Islet precursor cell (in vitro differentiated cells): ENCODE measurements at regions not wholly inside any gene's neighbourhood (a gene's known extent, or its start where the extent isn't known, plus 50 kb on each side); places are given as distances from the start of the nearest gene placed in this dataset.
"Not testable (repeated sequence)": the region's sequence is repeated elsewhere in the genome, so short reads cannot be mapped to it uniquely, and the experiment has no call there.

ENCODE experiments used
- DNase-seq: peaks from one replicate; pipeline ENCODE4 v3.0.0-alpha.2; 2018

DNA sequence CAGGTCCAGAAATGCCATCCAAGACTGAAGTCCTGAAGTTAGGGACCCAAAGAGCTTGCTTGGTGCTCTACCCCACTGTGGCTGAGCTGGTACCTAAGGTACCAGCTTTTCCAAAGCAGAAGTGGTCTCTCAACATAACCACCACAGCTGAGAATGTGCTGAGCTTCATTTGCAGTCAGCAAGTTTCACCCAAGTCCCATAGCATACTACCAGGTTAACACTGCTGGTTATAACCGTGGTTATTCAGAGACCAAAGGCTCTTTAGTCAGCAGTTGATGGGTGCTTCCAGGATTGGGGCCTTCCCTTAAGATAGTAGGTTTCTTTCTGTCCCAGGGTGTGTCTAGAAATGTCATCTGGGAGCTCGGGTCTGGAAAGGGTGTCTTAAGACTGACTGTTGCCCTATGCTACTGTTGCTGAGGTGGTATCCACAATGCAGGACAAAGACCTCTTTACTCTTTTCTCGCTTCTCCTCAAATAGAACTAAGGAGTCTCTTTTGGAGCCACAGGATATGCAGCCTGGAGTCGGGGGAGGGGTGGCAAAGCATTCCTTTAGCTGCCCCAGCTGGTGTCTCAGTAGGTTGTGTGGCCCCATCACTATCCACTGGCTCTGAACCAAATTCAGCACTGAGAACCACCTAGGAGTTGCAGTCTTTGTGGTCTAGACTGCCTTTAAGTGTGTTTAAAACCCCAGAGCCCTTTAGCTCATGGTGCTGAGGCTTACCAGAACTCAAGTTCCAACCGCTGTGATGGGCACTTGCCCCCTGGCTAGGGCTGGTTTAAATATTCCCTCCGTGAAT is 354.9 kb upstream of the SEMA3C start:
- no peak for DNase-seq

GRCh38 chr7:81272176-81272575 is 353.3 kb upstream of the SEMA3C start:
- DNase-seq = no peak

DNA sequence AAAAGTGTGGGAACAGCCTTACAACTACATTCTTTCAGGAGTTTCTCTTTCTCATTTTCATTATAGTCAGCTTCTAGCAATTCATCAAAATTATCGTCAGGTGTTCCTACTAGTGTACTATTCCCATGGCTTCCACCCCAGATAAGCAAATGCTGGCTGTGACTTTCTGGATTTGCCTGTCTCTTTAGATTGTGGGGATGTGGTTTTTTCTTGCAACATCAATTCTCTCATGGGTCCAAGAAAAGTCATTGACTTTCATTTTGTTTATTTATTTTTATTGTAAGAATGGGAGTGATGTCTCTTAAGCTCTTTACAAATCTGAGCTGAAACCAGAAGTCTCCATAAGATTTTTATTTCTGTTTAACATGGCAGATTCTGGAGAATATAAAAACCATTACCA is 349.7 kb upstream of the SEMA3C start:
- no peak for DNase-seq

- no peak for DNase-seq
Observed at GRCh38 chr7:81267508-81267907, 348.7 kb upstream of the SEMA3C start.

DNA sequence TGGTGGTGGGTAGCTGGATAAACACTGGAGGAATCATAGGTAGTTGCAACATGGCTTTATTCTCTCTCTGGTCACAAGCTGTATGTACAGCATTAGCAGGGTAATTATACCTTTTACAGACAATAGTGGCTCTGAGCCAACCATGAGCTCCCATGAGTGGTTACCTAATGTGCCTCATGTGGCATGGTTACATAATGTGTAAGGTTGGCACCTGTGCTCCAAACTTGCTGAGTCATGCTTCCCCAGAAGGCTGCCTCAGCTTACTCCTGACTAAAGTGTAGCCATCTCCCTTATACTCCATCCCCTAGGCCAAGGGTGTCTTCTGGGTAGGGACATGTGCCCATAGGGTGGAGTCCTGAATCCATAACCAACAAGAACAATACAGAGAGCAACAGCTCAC is 345.3 kb upstream of the SEMA3C start:
- DNase-seq = no peak

DNA sequence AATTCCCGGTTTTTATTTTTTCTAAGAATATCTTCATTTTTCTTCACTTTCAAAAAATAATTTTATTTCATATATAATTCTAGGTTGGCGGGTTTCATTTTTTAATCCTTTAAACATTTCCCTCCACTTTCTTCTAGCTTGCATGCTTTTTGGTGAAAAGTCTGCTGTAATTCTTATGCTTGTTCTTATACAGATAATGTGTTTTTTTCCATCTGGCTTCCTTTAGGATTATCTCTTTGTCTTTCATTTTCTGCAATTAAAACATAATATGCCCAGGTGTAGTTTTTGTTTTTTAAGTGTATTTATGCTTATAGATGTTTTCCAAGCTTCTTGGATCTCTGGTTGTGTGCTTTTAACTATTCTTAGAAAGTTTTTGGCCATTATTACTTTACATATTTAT is 341.3 kb upstream of the SEMA3C start:
- no peak for DNase-seq

GRCh38 chr7:81256991-81257390 is 338.1 kb upstream of the SEMA3C start:
- DNase-seq = no peak

DNA sequence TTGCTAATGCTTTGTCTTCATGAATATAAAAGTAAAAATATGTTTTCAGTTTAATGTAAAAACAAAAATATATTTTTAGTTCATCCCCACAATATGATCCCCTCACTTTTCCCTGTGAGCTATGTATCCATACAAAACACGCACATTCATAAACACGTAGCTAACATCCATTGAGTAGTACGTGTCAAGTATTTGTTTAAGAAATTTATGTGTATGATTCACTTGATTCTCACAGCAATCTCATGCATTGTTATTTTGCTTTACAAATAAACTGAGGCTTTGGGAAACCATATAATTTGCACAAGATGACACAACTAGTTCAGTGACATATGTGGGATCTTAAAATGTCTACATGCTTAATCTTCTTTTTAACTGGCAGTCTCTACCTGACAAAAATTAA is 329.6 kb upstream of the SEMA3C start:
- DNase-seq = no peak

- not testable (repeated sequence) for DNase-seq
Observed at GRCh38 chr7:81247364-81247763, 328.5 kb upstream of the SEMA3C start.

DNA sequence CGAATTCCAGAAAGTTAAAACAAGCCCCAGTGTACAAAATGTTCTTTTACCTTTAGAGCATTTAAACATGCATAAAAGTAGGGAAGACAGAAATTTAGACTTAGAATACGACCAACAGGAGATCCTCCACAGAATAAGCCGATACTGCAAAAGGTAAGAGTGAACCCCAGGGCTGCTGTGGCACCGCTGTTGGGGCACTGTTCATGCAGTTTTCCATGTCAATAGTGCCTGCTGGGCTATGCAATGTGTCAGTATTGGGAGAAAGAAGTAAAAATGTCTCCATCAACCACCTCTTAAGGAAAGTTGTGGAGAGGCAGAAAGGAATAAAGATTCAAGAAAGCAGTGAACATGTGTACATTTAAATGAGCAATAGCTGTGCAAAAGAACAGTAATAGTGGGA is 326.5 kb upstream of the SEMA3C start:
- no peak for DNase-seq

DNA sequence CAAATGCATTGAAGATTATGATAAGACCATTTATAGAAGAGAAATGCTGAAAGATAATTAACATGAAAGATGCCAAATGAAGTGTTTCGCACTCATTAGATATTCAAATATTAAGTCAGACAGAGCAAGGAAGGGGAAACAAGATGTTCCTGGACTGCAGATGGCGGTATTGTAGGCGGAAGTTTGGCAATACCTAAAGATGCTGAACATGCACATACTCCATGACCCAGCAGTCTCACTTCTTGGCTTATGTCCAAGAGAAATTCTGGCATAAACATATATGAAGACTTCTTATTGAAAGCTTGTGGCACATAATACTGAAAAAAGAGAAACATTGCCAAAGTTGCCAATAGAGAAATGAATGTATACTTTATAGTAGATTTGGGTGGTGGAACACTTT is 325.4 kb upstream of the SEMA3C start:
- no peak for DNase-seq

GRCh38 chr7:81236560-81236959 is 317.7 kb upstream of the SEMA3C start:
- DNase-seq = no peak

- no peak for DNase-seq
Observed at GRCh38 chr7:81235997-81236396, 317.1 kb upstream of the SEMA3C start.

DNA sequence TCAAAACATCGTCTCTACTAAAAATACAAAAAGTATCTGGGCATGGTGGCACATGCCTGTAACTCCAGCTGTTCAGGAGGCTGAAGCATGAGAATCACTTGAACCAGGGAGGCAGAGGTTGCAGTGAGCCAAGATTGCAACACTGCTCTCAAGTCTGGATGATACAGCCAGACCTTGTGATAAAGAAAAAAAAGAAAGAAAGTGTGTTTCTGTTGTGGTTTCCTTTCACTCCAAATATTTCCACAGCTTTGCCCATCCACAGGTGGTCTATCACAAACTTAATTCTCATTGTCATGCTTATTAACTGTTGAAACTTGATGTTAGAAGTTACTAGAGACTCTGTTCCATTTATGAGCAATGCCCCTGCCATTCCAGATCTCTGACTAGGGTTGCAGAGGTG is 316.0 kb upstream of the SEMA3C start:
- DNase-seq = no peak

DNA sequence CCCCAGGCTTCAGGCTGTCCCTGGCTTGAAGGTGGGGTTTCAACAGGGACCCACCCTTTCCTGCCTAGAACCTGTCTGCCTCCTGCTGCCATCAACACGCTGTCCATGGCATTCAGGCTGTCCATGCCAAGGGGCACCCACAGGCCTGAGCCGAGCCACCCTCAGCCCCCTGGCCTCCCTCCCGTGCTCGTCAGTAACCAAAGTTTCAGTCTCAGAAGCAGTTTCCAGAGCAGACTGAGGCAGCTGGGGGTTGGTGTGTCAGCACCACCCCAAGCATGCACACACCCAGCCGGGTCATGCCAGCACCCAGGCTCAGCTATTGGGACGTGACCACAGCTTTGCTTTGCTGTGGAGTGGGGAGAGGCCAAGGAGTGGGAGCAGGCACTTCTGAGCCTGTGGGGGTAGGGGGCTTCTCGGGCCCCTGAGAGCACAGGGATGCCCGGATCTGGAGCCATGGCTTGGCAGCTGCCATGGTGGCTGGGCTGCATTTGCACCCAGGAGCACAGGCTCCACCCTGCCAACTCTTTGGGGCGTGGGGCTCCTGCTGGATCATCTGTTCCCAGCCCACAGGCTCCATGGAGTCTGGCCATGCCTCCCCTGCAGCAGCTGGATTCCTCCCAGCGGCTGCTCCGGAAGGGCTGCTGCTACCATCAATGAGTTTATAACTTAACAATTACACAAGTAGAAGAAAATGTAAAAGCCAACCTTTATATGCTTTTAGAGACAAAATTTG is 314.5 kb upstream of the SEMA3C start:
- DNase-seq = no peak

- DNase-seq = no peak
Observed at GRCh38 chr7:81232084-81232799, 313.4 kb upstream of the SEMA3C start.

- DNase-seq = no peak
Observed at GRCh38 chr7:81231301-81231838, 312.5 kb upstream of the SEMA3C start.

DNA sequence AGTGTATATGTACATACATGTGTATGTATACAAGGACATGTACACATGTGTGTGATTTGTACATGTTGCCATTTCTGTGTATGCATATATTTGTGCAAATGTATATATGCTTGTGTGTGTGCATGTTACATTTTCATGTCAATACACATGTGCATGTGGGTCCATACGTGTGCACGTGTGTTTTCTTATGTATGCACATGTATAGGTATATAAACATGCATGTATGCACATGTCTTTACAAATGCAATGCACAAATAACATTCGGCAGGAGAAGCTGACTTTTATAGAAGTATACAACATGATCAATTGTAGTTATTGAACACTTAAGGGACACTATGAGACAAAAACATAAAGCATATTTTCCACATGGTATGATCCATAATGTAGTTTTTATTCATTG is 307.4 kb upstream of the SEMA3C start:
- DNase-seq = no peak

DNA sequence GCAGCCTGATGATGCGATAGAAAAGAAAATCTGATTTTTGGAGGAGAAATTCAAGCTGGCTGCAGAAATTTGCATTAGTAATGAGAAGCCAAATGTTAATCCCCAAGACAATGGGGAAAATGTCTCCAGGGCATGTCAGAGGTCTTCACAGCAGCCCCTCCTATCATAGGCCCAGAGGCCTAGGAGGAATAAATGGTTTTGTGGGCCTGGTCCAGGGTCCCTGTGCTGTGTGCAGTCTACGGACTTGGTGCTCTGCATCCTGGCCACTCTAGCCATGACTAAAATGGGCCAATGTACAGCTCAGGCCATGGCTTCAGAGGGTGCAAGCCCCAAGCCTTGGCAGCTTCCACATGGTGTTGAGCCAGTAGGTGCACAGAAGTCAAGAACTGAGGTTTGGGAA is 303.8 kb upstream of the SEMA3C start:
- DNase-seq = not testable (repeated sequence)

- no peak for DNase-seq
Observed at GRCh38 chr7:81221527-81222217, 302.8 kb upstream of the SEMA3C start.

DNA sequence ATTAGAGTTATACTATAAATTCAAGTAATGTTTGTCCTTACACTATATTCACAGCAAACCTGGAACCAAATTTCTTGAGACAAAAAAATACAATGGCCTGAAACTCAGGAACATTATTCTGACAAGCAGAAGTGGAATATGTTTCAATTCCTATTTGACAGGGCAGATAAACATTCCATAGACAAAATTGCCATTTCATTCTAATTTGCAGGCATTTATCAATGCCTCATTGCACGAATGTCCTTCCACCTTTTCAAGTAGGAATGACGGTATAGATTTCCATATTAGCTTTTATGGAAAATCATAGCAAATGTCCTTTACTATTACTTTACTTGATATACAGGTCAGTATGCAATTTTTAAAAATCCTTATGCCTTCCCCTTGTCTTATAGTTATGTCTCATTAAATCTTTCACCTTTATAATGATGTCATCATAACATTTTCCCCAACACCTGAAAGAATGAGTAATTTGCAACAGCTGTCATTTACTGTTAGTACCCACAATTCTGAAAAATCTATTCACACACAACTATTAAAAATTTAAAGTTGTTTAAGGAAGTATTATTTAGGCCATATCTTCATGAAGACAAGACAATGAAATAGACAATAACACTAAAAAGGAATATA is 299.7 kb upstream of the SEMA3C start:
- no peak for DNase-seq

- no peak for DNase-seq
Observed at GRCh38 chr7:81213394-81213793, 294.5 kb upstream of the SEMA3C start.

DNA sequence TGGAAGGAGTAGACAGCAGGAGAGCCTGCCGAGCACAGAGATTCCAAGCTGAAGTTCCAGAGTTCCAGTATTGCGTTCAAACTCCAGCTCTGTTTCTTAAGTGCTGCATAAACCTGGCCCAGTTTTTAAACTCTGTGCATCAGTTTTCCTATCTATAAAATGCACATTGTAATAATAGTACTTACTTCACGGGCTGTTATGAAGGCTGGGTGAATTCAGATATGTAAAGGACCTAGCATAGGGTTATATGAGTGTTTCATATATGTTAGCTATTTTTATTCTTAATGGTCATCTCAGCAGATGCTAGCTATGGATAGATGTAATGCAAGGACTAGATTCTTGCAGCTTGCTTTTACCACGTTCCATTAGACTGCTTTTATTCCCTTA is 293.1 kb upstream of the SEMA3C start:
- DNase-seq = no peak
